B cell (primary cell): ENCODE measurements at regions not wholly inside any gene's neighbourhood (a gene's known extent, or its start where the extent isn't known, plus 50 kb on each side); places are given as distances from the start of the nearest gene placed in this dataset.

Source experiments
- ATAC-seq: fragments of 200-7000 bp; cut with Tn5 transposase; one replicate; pipeline ENCODE4 v1.10.0; 2021; ENCODE audit warnings: low read depth, mild to moderate bottlenecking, moderate number of reproducible peaks, moderate library complexity
- CTCF ChIA-PET: fragments of 350-600 bp; sonication (Branson Sonifier 250); formaldehyde crosslinking; loops from one replicate; lab custom pipeline; 2021; ENCODE audit warnings: antibody characterized with exemption, inconsistent platforms; lab: Charles Lee
- POLR2A ChIA-PET: fragments of 350-600 bp; sonication (Branson Sonifier 250); formaldehyde crosslinking; loops from one replicate; lab custom pipeline; 2021; ENCODE audit warnings: antibody characterized with exemption; lab: Charles Lee
- DNase-seq: peaks from one replicate; pipeline ENCODE4 v3.0.0; 2013
- H2AFZ ChIP-seq: 2 replicates; pipeline ENCODE4 v1.6.1; 2012; ENCODE audit warnings: mild to moderate bottlenecking, low read depth, low read length; ENCODE audit not compliant: insufficient read depth, poor library complexity, severe bottlenecking
- H3K27ac ChIP-seq, 2 donors: 1 replicate in 1 of 2; 2 replicates in 1 of 2; pipeline ENCODE4 v1.5.1; 2012 to 2013; ENCODE audit warnings: low read length in 2 of 2, mild to moderate bottlenecking in 2 of 2, moderate library complexity in 1 of 2
- H3K27me3 ChIP-seq, 4 experiments: fragments of 200-600 bp in 1 of 4; sonication (generic) in 1 of 4; replicated peaks in 1 of 4; 1 replicate in 2 of 4; 2 replicates in 2 of 4; pipeline versions ENCODE4 v1.6.1 to v1.7.0; 2013 to 2016; ENCODE audit warnings: low read length in 3 of 4, mild to moderate bottlenecking in 2 of 4, mixed read lengths in 1 of 4, moderate library complexity in 1 of 4; ENCODE audit not compliant: insufficient read depth in 4 of 4, control insufficient read depth in 3 of 4; ENCODE audit errors: control extremely low read depth in 1 of 4
- H3K36me3 ChIP-seq, 2 experiments: replicated peaks in 1 of 2; 1 replicate in 1 of 2; 2 replicates in 1 of 2; pipeline versions ENCODE4 v1.6.1 to v1.7.1; 2013; ENCODE audit warnings: low read length in 1 of 2; ENCODE audit not compliant: insufficient read depth in 2 of 2, control insufficient read depth in 1 of 2; ENCODE audit errors: control extremely low read depth in 1 of 2, extremely low read depth in 1 of 2
- H3K4me1 ChIP-seq, 2 donors: fragments of 200-600 bp in 1 of 2; sonication (generic) in 1 of 2; 1 replicate in 1 of 2; 2 replicates in 1 of 2; pipeline versions ENCODE4 v1.5.1 to v1.6.1; 2013 to 2017; ENCODE audit warnings: low read length in 2 of 2; ENCODE audit not compliant: control insufficient read depth in 2 of 2, insufficient read depth in 2 of 2
- H3K4me2 ChIP-seq: replicated peaks from 2 replicates; pipeline ENCODE3; 2012; ENCODE audit warnings: mild to moderate bottlenecking, low read depth, low read length; ENCODE audit not compliant: poor library complexity, severe bottlenecking
- H3K4me3 ChIP-seq, 5 experiments: fragments of 200-600 bp in 1 of 5; sonication (generic) in 1 of 5; 1 replicate in 3 of 5; 2 replicates in 2 of 5; pipeline versions ENCODE4 v1.5.1 to v1.7.0; 2011 to 2016; ENCODE audit warnings: low read length in 4 of 5, mild to moderate bottlenecking in 4 of 5, low read depth in 2 of 5, control low read depth in 1 of 5, moderate library complexity in 1 of 5; ENCODE audit not compliant: insufficient read depth in 1 of 5; ENCODE audit errors: control extremely low read depth in 1 of 5, extremely low read depth in 1 of 5
- H3K79me2 ChIP-seq: fragments of 200-600 bp; sonication (generic); one replicate; pipeline ENCODE4 v1.6.0; 2016; ENCODE audit warnings: low read length; ENCODE audit not compliant: control insufficient read depth, insufficient read depth
- H3K9ac ChIP-seq: fragments of 200-600 bp; sonication (generic); 2 replicates; pipeline ENCODE4 v1.6.1; 2017; ENCODE audit warnings: mild to moderate bottlenecking, low read length, moderate library complexity
- H3K9me3 ChIP-seq, 3 donors: one replicate each; pipeline versions ENCODE4 v1.6.1 to v1.7.1; 2013; ENCODE audit warnings: low read length in 2 of 3; ENCODE audit not compliant: control insufficient read depth in 2 of 3, insufficient read depth in 1 of 3; ENCODE audit errors: control extremely low read depth in 1 of 3
- H4K20me1 ChIP-seq: 2 replicates; pipeline ENCODE4 v1.6.0; 2012; ENCODE audit warnings: mild to moderate bottlenecking, low read length; ENCODE audit not compliant: insufficient read depth, control insufficient read depth, poor library complexity, severe bottlenecking
- H3K27ac Mint-ChIP-seq: one replicate; pipeline ENCODE4 v1.8.0; 2021; ENCODE audit warnings: mixed read lengths
- H3K27me3 Mint-ChIP-seq: one replicate; pipeline ENCODE4 v1.8.0; 2021; ENCODE audit warnings: mixed read lengths
- H3K4me1 Mint-ChIP-seq: one replicate; pipeline ENCODE4 v1.8.0; 2021; ENCODE audit warnings: mixed read lengths
- H3K4me3 Mint-ChIP-seq: one replicate; pipeline ENCODE4 v1.8.0; 2021; ENCODE audit warnings: mixed read lengths
- H3K9me3 Mint-ChIP-seq: one replicate; pipeline ENCODE4 v1.8.0; 2022; ENCODE audit warnings: mixed read lengths; ENCODE audit not compliant: insufficient read depth
- CTCF ChIP-seq: fragments of 200-600 bp; IDR thresholded peaks from one replicate; pipeline ENCODE4 v1.8.0; 2022; ENCODE audit warnings: antibody characterized with exemption, mild to moderate bottlenecking
- EZH2 ChIP-seq: IDR thresholded peaks from 2 replicates; pipeline ENCODE4 v1.6.1; 2012; ENCODE audit warnings: borderline replicate concordance, low read depth, mild to moderate bottlenecking, moderate library complexity, low read length; ENCODE audit not compliant: insufficient read depth, poor library complexity, severe bottlenecking
- WGBS: methylation state at CpG from one replicate; pipeline ENCODE4 v1.1.5; 2013; ENCODE audit warnings: missing lambda C conversion rate; ENCODE audit not compliant: insufficient coverage; 5-methylcytosine and 5-hydroxymethylcytosine counted together
- intact Hi-C: fragments of 100-400 bp; cut with micrococcal nuclease; formaldehyde crosslinking; loops from one replicate; pipeline ENCODE4 v1.10.0; 2022

- Mint-ChIP-seq H3K4me3 (no peak overlapping the region), H3K27ac (no peak overlapping the region), H3K9me3 (peaks cover 2% of the 10 kb centered on the region), H3K27me3 (no peaks in the 10 kb centered on the region), H3K4me1 (no peaks in the 10 kb centered on the region)
- H3K4me1 ChIP-seq = no peaks in the 10 kb centered on the region
- ChIA-PET CTCF (no interaction called here), POLR2A (no interaction called here)
- no peak for DNase-seq
- no peak overlapping the region for H3K4me2 ChIP-seq
- H3K9me3 ChIP-seq = no peaks in the 10 kb centered on the region
- TF ChIP-seq CTCF (no peak), EZH2 (no peak)
- H4K20me1 ChIP-seq = no peaks in the 10 kb centered on the region
- intact Hi-C loops = no loop called here
- H3K79me2 ChIP-seq = no peaks in the 10 kb centered on the region
- no peak overlapping the region for H3K27ac ChIP-seq
- no peaks in the 10 kb centered on the region for H3K36me3 ChIP-seq
- ATAC-seq = no peak
- no peak overlapping the region for H2AFZ ChIP-seq
- no peak overlapping the region for H3K9ac ChIP-seq
- WGBS = no CpG with 5 or more reads among the region's 4 CpGs
- no peaks in the 10 kb centered on the region for H3K27me3 ChIP-seq
- no peak overlapping the region for H3K4me3 ChIP-seq
Measured at GRCh38 chr3:117411971-117412370, 702.4 kb downstream of the TUSC7 start.

DNA sequence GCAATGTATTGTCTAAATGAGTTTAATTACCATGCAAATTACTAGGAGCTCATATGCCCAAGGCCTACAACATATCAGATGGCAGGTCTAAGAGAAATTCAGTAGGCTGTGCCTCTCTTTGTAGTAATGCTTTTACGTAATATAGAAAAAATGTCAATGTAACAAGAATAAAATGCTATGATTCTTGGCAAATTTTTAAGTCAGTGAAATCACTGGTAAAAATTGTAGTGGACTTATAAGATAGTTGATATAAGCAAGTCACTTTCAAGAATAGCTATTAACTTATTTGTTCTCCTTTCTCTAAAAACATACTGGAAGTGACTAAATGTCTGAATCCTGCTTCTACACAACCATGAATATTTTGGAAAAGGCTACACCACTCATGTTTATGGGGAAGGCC, 707.8 kb downstream of the TUSC7 start:
- no peak overlapping the region for H3K4me3 Mint-ChIP-seq
- intact Hi-C loops = no loop called here
- H3K27me3 ChIP-seq = no peaks in the 10 kb centered on the region
- H3K79me2 ChIP-seq = no peaks in the 10 kb centered on the region
- H2AFZ ChIP-seq = no peak overlapping the region
- H3K4me3 ChIP-seq = no peak overlapping the region
- H4K20me1 ChIP-seq = no peaks in the 10 kb centered on the region
- no peaks in the 10 kb centered on the region for H3K27me3 Mint-ChIP-seq
- no peak overlapping the region for H3K4me2 ChIP-seq
- ChIA-PET POLR2A (no interaction called here), CTCF (no interaction called here)
- DNase-seq (no peak), ATAC-seq (no peak)
- no peaks in the 10 kb centered on the region for H3K4me1 ChIP-seq
- H3K9me3 ChIP-seq = no peaks in the 10 kb centered on the region
- no peaks in the 10 kb centered on the region for H3K36me3 ChIP-seq
- 80% methylated on average over 1 of the region's 1 CpG for WGBS
- H3K9ac ChIP-seq = no peak overlapping the region
- no peak overlapping the region for H3K27ac Mint-ChIP-seq
- H3K4me1 Mint-ChIP-seq = no peaks in the 10 kb centered on the region
- TF ChIP-seq CTCF (no peak), EZH2 (no peak)
- H3K27ac ChIP-seq = no peak overlapping the region
- peaks cover 2% of the 10 kb centered on the region for H3K9me3 Mint-ChIP-seq
